ENCODE measurements at regions not wholly inside any gene's neighbourhood (a gene's known extent, or its start where the extent isn't known, plus 50 kb on each side); places are given as distances from the start of the nearest gene placed in this dataset.

- no peak for DNase-seq
These were observed 1043.1 kb upstream of the TENM3 start for GRCh38 chr4:181200076-181200475.

GRCh38 chr4:181202240-181202639 is 1041.0 kb upstream of the TENM3 start:
- DNase-seq = no peak

- no peak for DNase-seq
These were observed 1039.1 kb upstream of the TENM3 start for GRCh38 chr4:181204109-181204508.

GRCh38 chr4:181213551-181213950 is 1029.7 kb upstream of the TENM3 start:
- no peak for DNase-seq

GRCh38 chr4:181216501-181216900 is 1026.7 kb upstream of the TENM3 start:
- no peak for DNase-seq

GRCh38 chr4:181219783-181220416 is 1023.3 kb upstream of the TENM3 start:
- no peak for DNase-seq

- DNase-seq = no peak
These were observed 1018.4 kb upstream of the TENM3 start for GRCh38 chr4:181224852-181225251.

- no peak for DNase-seq
These were observed 1017.5 kb upstream of the TENM3 start for GRCh38 chr4:181225616-181226261.

- no peak for DNase-seq
These were observed 1008.1 kb upstream of the TENM3 start for GRCh38 chr4:181234951-181235680.

- DNase-seq = no peak
These were observed 997.9 kb upstream of the TENM3 start for GRCh38 chr4:181245326-181245725.

- DNase-seq = no peak
These were observed 994.2 kb upstream of the TENM3 start for GRCh38 chr4:181249031-181249430.

- DNase-seq = no peak
These were observed 988.4 kb upstream of the TENM3 start for GRCh38 chr4:181254771-181255170.

GRCh38 chr4:181258569-181258968 is 984.6 kb upstream of the TENM3 start:
- no peak for DNase-seq

- no peak for DNase-seq
These were observed 984.0 kb upstream of the TENM3 start for GRCh38 chr4:181259081-181259709.

- no peak for DNase-seq
These were observed 981.9 kb upstream of the TENM3 start for GRCh38 chr4:181261279-181261678.

- no peak for DNase-seq
These were observed 978.3 kb upstream of the TENM3 start for GRCh38 chr4:181264893-181265292.

- DNase-seq = no peak
These were observed 977.8 kb upstream of the TENM3 start for GRCh38 chr4:181265370-181265769.

GRCh38 chr4:181271116-181271640 is 972.0 kb upstream of the TENM3 start:
- no peak for DNase-seq

- no peak for DNase-seq
These were observed 970.8 kb upstream of the TENM3 start for GRCh38 chr4:181272422-181272821.

- no peak for DNase-seq
These were observed 964.3 kb upstream of the TENM3 start for GRCh38 chr4:181278941-181279340.

GRCh38 chr4:181281451-181281850 is 961.8 kb upstream of the TENM3 start:
- DNase-seq = no peak

- no peak for DNase-seq
These were observed 954.0 kb upstream of the TENM3 start for GRCh38 chr4:181289198-181289597.

GRCh38 chr4:181291615-181292014 is 951.6 kb upstream of the TENM3 start:
- DNase-seq = no peak

GRCh38 chr4:181293014-181293413 is 950.2 kb upstream of the TENM3 start:
- DNase-seq = no peak

Measured in activated naive CD4-positive, alpha-beta T cell (primary cell).